ENCODE measurements at regions not wholly inside any gene's neighbourhood (a gene's known extent, or its start where the extent isn't known, plus 50 kb on each side); places are given as distances from the start of the nearest gene placed in this dataset.

- H3K79me1 ChIP-seq (ENCODE audit: low read depth in 1 of 2, low read length in 2 of 2), result no peaks in the 10 kb centered on the region
- no peak overlapping the region for H3K4ac ChIP-seq (ENCODE audit: low read depth, low read length)
- no peak for DNase-seq
- H2BK5ac ChIP-seq (ENCODE audit: low read depth, low read length, poor library complexity, severe bottlenecking), result no peak overlapping the region
- intact Hi-C loops (cut with micrococcal nuclease) (no loop called here), in situ Hi-C loops (cut with MboI; ENCODE audit: low sequenced_read_pairs) (no loop called here), dilution Hi-C loops (cut with HindIII; ENCODE audit: low sequenced_read_pairs, unreplicated experiment) (no loop called here)
- no peak overlapping the region for H2BK20ac ChIP-seq (ENCODE audit: low read depth, low read length)
- H2AK9ac ChIP-seq (replicated peaks; ENCODE audit: low read depth, low read length, poor library complexity), result no peak overlapping the region
- ChIA-PET CTCF (no interaction called here), POLR2A (ENCODE audit: unreplicated experiment) (no interaction called here)
- H3K23ac ChIP-seq (ENCODE audit: low read depth, low read length), result no peak overlapping the region
- H2AFZ ChIP-seq (replicated peaks; ENCODE audit: low read length, poor library complexity), result no peak overlapping the region
- H4K91ac ChIP-seq (ENCODE audit: insufficient read depth, low read depth, low read length), result no peak overlapping the region
- no peaks in the 10 kb centered on the region for H3K27me3 ChIP-seq (ENCODE audit: control insufficient read depth, insufficient read depth, low read length)
- BruUV-seq (replicated peaks), result no TSS peak
- H3K27ac ChIP-seq (ENCODE audit: insufficient read depth, low read length), result no peak overlapping the region
- no peak overlapping the region for H3K4me2 ChIP-seq (ENCODE audit: low read depth, low read length)
- H3K4me1 ChIP-seq (ENCODE audit: control insufficient read depth, insufficient read depth, low read length), result no peaks in the 10 kb centered on the region
- no peak overlapping the region for H3K9ac ChIP-seq (ENCODE audit: low read depth, low read length)
- H3K4me3 ChIP-seq (ENCODE audit: insufficient read depth, low read depth, low read length), result no peak overlapping the region
- H3K56ac ChIP-seq (ENCODE audit: extremely low read depth, insufficient read depth, low read length), result no peak overlapping the region
- no peak for ATAC-seq (ENCODE audit: low read depth)
- no peaks in the 10 kb centered on the region for H3K36me3 ChIP-seq (ENCODE audit: control insufficient read depth, insufficient read depth, low read length)
- no peak overlapping the region for H4K8ac ChIP-seq (ENCODE audit: low read depth in 2 of 2, low read length in 2 of 2)
- H3K14ac ChIP-seq (replicated peaks; ENCODE audit: low read depth, low read length), result no peak overlapping the region
- no peak overlapping the region for H2BK15ac ChIP-seq (ENCODE audit: low read depth, low read length)
- H3K9me1 ChIP-seq (ENCODE audit: insufficient read depth, low read length), result no peaks in the 10 kb centered on the region
- no peak overlapping the region for H2AK5ac ChIP-seq (ENCODE audit: low read depth, low read length)
- no peak overlapping the region for H4K5ac ChIP-seq (ENCODE audit: low read depth, low read length)
- no peak overlapping the region for H2BK120ac ChIP-seq (ENCODE audit: low read depth, low read length)
- H3K9me3 ChIP-seq (ENCODE audit: control insufficient read depth, insufficient read depth, low read length), result peaks cover 4% of the 10 kb centered on the region
- no peak for TF ChIP-seq BHLHE40 (IDR thresholded peaks at IDR 0.05; ENCODE audit: low read depth, low read length)
- TF ChIP-seq POLR2A (IDR thresholded peaks at IDR 0.05; ENCODE audit: low read depth, low read length), result no peak
- no peak for TF ChIP-seq ELK1 (IDR thresholded peaks at IDR 0.05; ENCODE audit: borderline replicate concordance, low read depth, low read length)
- TF ChIP-seq MAZ (IDR thresholded peaks at IDR 0.05; ENCODE audit: borderline replicate concordance, low read depth, low read length), result no peak
- TF ChIP-seq MAFK (IDR thresholded peaks at IDR 0.05; ENCODE audit: low read depth, low read length), result no peak
- no peak for TF ChIP-seq USF2 (IDR thresholded peaks at IDR 0.05; ENCODE audit: low read depth, low read length)
- no peak for TF ChIP-seq FOS (IDR thresholded peaks at IDR 0.05; ENCODE audit: low read depth, low read length)
- no peak for TF ChIP-seq SMC3 (IDR thresholded peaks at IDR 0.05; ENCODE audit: low read depth, low read length)
- no peak for TF ChIP-seq RCOR1 (IDR thresholded peaks at IDR 0.05; ENCODE audit: insufficient replicate concordance, low read length)
- no peak for TF ChIP-seq CTCF (conservative IDR thresholded peaks at IDR 0.05; ENCODE audit: low read depth, low read length)
- TF ChIP-seq MXI1 (IDR thresholded peaks at IDR 0.05; ENCODE audit: borderline replicate concordance, low read depth, low read length), result no peak
- no peak for TF ChIP-seq CEBPB (IDR thresholded peaks at IDR 0.05; ENCODE audit: low read depth, low read length)
- TF ChIP-seq CHD1 (IDR thresholded peaks at IDR 0.05; ENCODE audit: low read depth, low read length), result no peak
- TF ChIP-seq RAD21 (IDR thresholded peaks at IDR 0.05; ENCODE audit: low read length), result no peak
- no peak for TF ChIP-seq RFX5 (IDR thresholded peaks at IDR 0.05; ENCODE audit: low read depth, low read length)
- no peak for TF ChIP-seq NFE2L2 (IDR thresholded peaks at IDR 0.05; ENCODE audit: low read depth, low read length)
- WGBS, 2 experiments (ENCODE audit: extremely low coverage in 2 of 2, insufficient read length in 1 of 2), result 40% methylated on average over 1 of the region's 8 CpGs; no CpG with 5 or more reads in 1 of the 2 experiments
- H3K18ac ChIP-seq (ENCODE audit: low read depth, low read length), result no peak overlapping the region
- no peaks in the 10 kb centered on the region for H4K20me1 ChIP-seq (ENCODE audit: insufficient read depth, low read length)
Observed at GRCh38 chr15:87572381-87572910, 684.1 kb downstream of the NTRK3 start.
